GM12892 (cell line): ENCODE measurements at regions not wholly inside any gene's neighbourhood (a gene's known extent, or its start where the extent isn't known, plus 50 kb on each side); places are given as distances from the start of the nearest gene placed in this dataset.

Experiments used
- POLR2A ChIP-seq: IDR thresholded peaks from 2 replicates; pipeline ENCODE4 v1.6.1; 2011; ENCODE audit warnings: low read depth, low read length, control low read depth
- POLR2AphosphoS5 ChIP-seq: IDR thresholded peaks from 2 replicates; pipeline ENCODE4 v1.6.1; 2011; ENCODE audit warnings: low read depth, low read length, control low read depth
- TAF1 ChIP-seq: IDR thresholded peaks from 2 replicates; pipeline ENCODE4 v1.6.1; 2011; ENCODE audit warnings: low read depth, mild to moderate bottlenecking, control low read depth, low read length, borderline replicate concordance

- TF ChIP-seq POLR2AphosphoS5 (no peak), TAF1 (no peak), POLR2A (no peak)
These were observed 57.9 kb downstream of the FZD10 start for GRCh38 chr12:130219929-130220705.
